Islet of Langerhans (tissue), 1 donor: ENCODE measurements at regions not wholly inside any gene's neighbourhood (a gene's known extent, or its start where the extent isn't known, plus 50 kb on each side); places are given as distances from the start of the nearest gene placed in this dataset.

Source experiments
- FAIRE-seq: peaks from one replicate; lab custom pipeline; 2011; peaks lifted over from hg19 to GRCh38; lab: Jason Lieb, UNC

DNA sequence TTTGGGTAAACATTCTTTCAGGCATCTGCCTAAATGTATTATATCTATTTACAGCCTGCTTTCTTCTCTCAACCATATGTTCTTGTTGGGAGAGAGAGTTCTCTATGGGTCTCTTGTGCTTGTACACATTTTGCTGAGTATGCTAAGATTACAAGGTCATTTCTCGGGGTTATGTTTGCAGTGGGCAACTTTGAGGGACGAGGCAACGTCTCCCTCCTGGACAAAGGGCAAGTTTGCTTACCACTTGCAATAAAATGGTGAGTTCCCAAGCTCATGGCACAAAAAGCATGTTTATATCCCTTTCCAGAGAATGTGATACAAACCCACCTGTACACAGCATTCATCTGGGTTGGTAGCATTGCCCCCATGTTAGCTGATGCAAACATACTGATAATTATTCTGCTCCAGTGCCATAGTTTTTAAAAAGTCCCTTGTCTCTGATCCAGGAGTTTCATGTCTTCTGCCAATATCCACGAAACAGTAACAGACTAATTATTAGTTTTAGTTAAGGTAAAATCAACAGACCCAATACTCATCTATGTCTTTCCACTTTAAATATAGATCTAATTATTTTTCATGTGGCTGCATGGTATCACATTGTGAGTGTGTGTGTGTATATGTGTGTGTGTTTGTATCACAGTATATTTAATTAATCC is 84.2 kb upstream of the MAPK4 start:
- no peak for FAIRE-seq

DNA sequence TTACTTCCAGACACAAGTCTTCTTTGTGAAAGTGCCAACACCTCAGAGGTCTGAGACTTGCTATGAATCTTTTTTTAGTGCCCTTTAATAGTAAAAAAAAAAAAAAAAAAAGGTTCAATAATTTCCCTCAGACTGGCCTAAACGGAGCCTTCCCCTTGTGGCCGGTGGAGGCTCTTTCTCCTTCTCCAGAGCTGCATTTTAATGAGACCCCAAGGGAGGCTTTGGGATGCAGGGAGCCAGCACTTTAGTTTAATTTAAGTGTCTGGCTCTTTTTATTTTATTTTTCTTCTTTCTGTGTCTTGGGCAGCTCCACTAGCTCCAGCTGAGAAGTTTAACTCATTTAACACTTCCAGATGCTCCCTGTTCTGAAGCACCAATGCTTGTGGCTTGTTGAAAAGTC is 67.8 kb upstream of the MAPK4 start:
- FAIRE-seq = no peak

DNA sequence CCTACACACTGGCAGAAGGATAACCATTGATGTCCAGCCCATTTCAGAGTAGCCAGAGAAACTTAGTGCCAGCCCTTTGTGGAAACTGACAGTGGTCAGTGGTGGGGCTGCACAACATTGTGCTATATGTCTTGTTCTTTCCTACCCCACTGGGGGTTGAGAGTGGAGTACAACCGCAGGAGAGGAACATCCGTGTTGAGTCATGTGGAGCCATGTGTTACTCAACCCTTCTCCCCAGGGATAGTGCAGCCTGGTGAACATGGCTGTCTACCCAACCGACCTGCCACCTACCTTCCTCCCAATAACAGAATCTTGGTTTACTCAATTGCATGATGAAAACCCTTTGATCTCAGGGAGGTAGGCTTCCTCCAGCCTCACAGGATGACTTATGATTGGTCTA is 65.3 kb upstream of the MAPK4 start:
- FAIRE-seq = no peak

DNA sequence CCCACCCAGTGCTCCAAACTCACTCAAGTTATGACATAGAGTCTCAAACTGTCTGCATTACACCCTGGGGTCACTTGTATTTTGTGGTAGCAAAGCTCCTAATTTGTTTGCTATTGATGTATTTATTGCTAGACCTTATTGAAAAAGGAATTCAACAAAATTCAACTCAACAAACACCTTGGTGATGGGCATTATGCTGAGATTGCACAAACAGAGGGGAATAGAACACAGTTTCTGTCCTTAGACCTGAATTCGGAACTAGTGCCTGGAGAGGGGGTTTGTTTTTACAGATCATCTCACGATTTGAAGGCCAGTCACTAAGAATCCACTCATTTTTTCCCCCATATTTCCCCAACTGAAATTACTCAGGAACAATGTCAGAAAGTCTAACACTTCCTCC is 53.5 kb upstream of the MAPK4 start:
- no peak for FAIRE-seq

DNA sequence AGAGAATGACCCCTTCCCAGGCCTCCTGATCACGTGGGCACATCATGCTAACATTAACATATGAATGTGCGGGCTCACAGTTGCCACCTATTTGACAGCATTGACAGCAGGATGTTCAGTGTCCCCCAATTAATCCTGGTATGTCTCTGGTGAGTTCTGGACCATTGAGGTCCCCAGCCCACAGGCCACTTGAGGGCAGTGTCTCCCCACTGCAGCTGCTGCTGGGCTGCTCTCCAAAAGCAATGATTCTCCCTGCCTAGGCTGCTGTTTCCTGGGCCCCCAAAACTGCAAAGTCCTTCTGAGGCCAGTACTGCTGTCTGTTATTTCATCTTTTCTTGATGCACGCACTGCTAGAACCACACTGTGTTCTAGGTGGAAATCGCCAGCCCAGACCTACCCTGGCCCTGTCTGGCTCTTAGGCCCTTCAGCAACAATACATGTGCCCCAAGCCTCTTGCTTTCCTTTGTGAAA is 52.7 kb upstream of the MAPK4 start:
- FAIRE-seq = peak; percentile 24

DNA sequence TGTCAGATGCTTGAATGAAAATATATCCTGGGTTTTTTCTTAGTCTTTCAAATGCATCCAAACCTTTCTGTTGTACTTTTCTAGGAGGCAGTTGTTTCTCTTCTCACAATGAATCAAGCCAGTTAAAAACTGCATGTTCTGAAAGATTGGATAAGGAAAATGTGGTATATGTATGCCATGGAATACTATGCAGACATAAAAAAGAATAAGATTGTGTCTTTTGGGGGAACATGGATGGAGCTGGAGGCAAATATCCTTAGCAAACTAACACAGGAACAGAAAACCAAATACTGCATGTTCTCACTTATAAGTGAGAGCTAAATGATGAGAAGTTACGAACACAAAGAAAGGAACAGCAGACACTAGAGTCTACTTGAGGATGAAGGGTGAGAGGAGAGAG is 51.7 kb upstream of the MAPK4 start:
- no peak for FAIRE-seq

DNA sequence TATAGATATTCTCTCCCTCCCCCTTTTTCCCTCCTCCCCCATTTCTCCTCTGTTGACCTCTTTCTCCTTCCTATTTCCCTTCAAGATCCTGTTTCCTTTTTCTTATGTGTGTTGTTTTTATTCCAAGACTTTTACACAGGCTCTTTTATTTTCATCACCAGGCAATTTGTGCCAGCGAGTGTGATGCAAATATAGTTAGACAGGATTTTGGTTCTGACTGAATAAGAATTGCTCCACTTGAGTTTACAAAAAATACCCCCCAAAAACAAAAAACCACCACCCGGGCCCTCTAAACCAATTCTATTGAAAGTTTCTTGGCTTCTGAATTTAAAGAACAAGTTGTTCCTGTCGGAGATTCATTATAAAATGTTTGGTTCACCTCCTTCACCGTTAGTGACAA is 50.9 kb upstream of the MAPK4 start:
- no peak for FAIRE-seq
